K562 (cell line): ENCODE measurements at regions not wholly inside any gene's neighbourhood (a gene's known extent, or its start where the extent isn't known, plus 50 kb on each side); places are given as distances from the start of the nearest gene placed in this dataset.

Experiments
- GABPA ChIP-seq: fragments of 200-800 bp; sonication (Bioruptor generic); conservative IDR thresholded peaks from 2 replicates; pipeline ENCODE4 v1.6.1; 2016; ENCODE audit warnings: low read depth, missing genetic modification characterization, missing compliant biosample characterization
- HNRNPUL1 ChIP-seq: fragments of 200-400 bp; formaldehyde crosslinking; IDR thresholded peaks from 2 replicates; pipeline ENCODE4 v1.6.1; 2017; ENCODE audit warnings: low read length
- TF ChIP-seq, protein P1 (sequence below), 2 experiments: fragments of 450-650 bp in 1 of 2; sonication (generic) in 1 of 2; formaldehyde crosslinking in 1 of 2; IDR thresholded peaks; 2 replicates each; pipeline versions ENCODE4 v1.7.1 to v1.9.0; 2016 to 2022; ENCODE audit warnings: inconsistent platforms in 1 of 2, mild to moderate bottlenecking in 1 of 2, missing genetic modification reagents in 1 of 2

DNA sequence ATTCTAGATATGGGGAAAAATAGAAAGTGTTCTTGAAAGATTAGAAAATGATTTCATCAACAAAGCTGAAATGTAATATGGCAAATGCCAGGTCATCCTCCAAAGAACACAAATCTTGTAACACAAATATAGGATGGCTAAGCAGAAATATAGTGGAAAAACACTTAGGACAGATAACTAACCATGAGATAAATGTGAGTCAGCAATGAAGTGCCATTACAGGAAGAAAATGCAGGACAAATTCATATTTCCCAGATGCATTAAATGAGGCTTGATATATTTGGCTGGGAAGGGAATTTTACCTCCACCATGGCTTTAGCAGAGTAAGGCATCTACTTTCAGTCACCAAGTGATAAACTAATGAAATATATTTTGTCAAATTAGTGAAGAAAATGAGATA lies 92.8 kb upstream of the SEMA6D start (continued):
- TF ChIP-seq, protein P1, sequence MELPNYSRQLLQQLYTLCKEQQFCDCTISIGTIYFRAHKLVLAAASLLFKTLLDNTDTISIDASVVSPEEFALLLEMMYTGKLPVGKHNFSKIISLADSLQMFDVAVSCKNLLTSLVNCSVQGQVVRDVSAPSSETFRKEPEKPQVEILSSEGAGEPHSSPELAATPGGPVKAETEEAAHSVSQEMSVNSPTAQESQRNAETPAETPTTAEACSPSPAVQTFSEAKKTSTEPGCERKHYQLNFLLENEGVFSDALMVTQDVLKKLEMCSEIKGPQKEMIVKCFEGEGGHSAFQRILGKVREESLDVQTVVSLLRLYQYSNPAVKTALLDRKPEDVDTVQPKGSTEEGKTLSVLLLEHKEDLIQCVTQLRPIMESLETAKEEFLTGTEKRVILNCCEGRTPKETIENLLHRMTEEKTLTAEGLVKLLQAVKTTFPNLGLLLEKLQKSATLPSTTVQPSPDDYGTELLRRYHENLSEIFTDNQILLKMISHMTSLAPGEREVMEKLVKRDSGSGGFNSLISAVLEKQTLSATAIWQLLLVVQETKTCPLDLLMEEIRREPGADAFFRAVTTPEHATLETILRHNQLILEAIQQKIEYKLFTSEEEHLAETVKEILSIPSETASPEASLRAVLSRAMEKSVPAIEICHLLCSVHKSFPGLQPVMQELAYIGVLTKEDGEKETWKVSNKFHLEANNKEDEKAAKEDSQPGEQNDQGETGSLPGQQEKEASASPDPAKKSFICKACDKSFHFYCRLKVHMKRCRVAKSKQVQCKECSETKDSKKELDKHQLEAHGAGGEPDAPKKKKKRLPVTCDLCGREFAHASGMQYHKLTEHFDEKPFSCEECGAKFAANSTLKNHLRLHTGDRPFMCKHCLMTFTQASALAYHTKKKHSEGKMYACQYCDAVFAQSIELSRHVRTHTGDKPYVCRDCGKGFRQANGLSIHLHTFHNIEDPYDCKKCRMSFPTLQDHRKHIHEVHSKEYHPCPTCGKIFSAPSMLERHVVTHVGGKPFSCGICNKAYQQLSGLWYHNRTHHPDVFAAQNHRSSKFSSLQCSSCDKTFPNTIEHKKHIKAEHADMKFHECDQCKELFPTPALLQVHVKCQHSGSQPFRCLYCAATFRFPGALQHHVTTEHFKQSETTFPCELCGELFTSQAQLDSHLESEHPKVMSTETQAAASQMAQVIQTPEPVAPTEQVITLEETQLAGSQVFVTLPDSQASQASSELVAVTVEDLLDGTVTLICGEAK (IDR thresholded peaks at IDR 0.05) = no peak
- TF ChIP-seq, protein P1 (CRISPR knock-in tag; IDR thresholded peaks at IDR 0.05) = no peak
- TF ChIP-seq GABPA (tag) = no peak
- TF ChIP-seq HNRNPUL1 = no peak
